Stimulated activated CD4-positive, alpha-beta T cell treated with anti-CD3 and anti-CD28 coated beads, Interleukin-1b, Interleukin-23, amount 100 ng/mL, for 24 hours (primary cell): ENCODE measurements at regions not wholly inside any gene's neighbourhood (a gene's known extent, or its start where the extent isn't known, plus 50 kb on each side); places are given as distances from the start of the nearest gene placed in this dataset.
"Not testable (repeated sequence)": the region's sequence is repeated elsewhere in the genome, so short reads cannot be mapped to it uniquely, and the experiment has no call there.

Source experiments
- DNase-seq, 4 experiments: peaks; one replicate each; pipeline ENCODE4 v3.0.0-alpha.2; 2020; ENCODE audit warnings: low read depth in 4 of 4, low spot score in 1 of 4

- no peak for DNase-seq
Observed at GRCh38 chr4:18439311-18439710, 417.8 kb upstream of the LCORL start.

GRCh38 chr4:18435781-18436180, 414.2 kb upstream of the LCORL start:
- DNase-seq = no peak

- no peak for DNase-seq
Observed at GRCh38 chr4:18422685-18423084, 401.1 kb upstream of the LCORL start.

GRCh38 chr4:18421519-18421918, 400.0 kb upstream of the LCORL start:
- no peak for DNase-seq

- DNase-seq = no peak
Observed at GRCh38 chr4:18419780-18420179, 398.2 kb upstream of the LCORL start.

GRCh38 chr4:18418195-18418898, 396.8 kb upstream of the LCORL start:
- DNase-seq = not testable (repeated sequence)

- not testable (repeated sequence) for DNase-seq
Observed at GRCh38 chr4:18417651-18418050, 396.1 kb upstream of the LCORL start.

- DNase-seq = no peak
Observed at GRCh38 chr4:18406264-18406663, 384.7 kb upstream of the LCORL start.

- DNase-seq = no peak
Observed at GRCh38 chr4:18405054-18405453, 383.5 kb upstream of the LCORL start.

GRCh38 chr4:18404642-18405041, 383.1 kb upstream of the LCORL start:
- no peak for DNase-seq

- no peak for DNase-seq
Observed at GRCh38 chr4:18403327-18403726, 381.8 kb upstream of the LCORL start.

- no peak for DNase-seq
Observed at GRCh38 chr4:18401868-18402267, 380.3 kb upstream of the LCORL start.

- DNase-seq = no peak
Observed at GRCh38 chr4:18401425-18401824, 379.9 kb upstream of the LCORL start.

GRCh38 chr4:18398661-18399060, 377.1 kb upstream of the LCORL start:
- no peak for DNase-seq

GRCh38 chr4:18397681-18398390, 376.3 kb upstream of the LCORL start:
- DNase-seq = no peak

GRCh38 chr4:18394656-18395055, 373.1 kb upstream of the LCORL start:
- DNase-seq = no peak

- no peak for DNase-seq
Observed at GRCh38 chr4:18391354-18391728, 369.8 kb upstream of the LCORL start.

GRCh38 chr4:18390655-18391353, 369.2 kb upstream of the LCORL start:
- no peak for DNase-seq

GRCh38 chr4:18389115-18389514, 367.6 kb upstream of the LCORL start:
- no peak for DNase-seq

GRCh38 chr4:18388039-18388438, 366.5 kb upstream of the LCORL start:
- no peak for DNase-seq

GRCh38 chr4:18381186-18381585, 359.6 kb upstream of the LCORL start:
- DNase-seq = no peak

GRCh38 chr4:18369561-18369960, 348.0 kb upstream of the LCORL start:
- DNase-seq = no peak
